CD14-positive monocyte (primary cell): ENCODE measurements at regions not wholly inside any gene's neighbourhood (a gene's known extent, or its start where the extent isn't known, plus 50 kb on each side); places are given as distances from the start of the nearest gene placed in this dataset.
"Not testable (repeated sequence)": the region's sequence is repeated elsewhere in the genome, so short reads cannot be mapped to it uniquely, and the experiment has no call there.

Experiments used
- DNase-seq, 3 donors: peaks; one replicate each; pipeline ENCODE4 v3.0.0-alpha.2; 2011 to 2022
- H2AFZ ChIP-seq: 2 replicates; pipeline ENCODE4 v1.6.0; 2012; ENCODE audit warnings: mild to moderate bottlenecking, low read depth, low read length, inconsistent platforms; ENCODE audit not compliant: insufficient read depth, poor library complexity, severe bottlenecking
- H3K27ac ChIP-seq, 2 donors: 1 replicate in 1 of 2; 2 replicates in 1 of 2; pipeline ENCODE4 v1.5.1; 2012 to 2013; ENCODE audit warnings: low read length in 2 of 2, control low read depth in 1 of 2, inconsistent platforms in 1 of 2, low read depth in 1 of 2, mild to moderate bottlenecking in 1 of 2
- H3K27me3 ChIP-seq, 2 donors: one replicate each; pipeline versions ENCODE4 v1.6.0 to v1.6.1; 2011 to 2013; ENCODE audit warnings: low read length in 2 of 2; ENCODE audit not compliant: control insufficient read depth in 2 of 2, insufficient read depth in 2 of 2
- H3K36me3 ChIP-seq, 2 donors: replicated peaks in 1 of 2; 1 replicate in 1 of 2; 2 replicates in 1 of 2; pipeline versions ENCODE4 v1.5.1 to v1.6.1; 2012 to 2013; ENCODE audit warnings: low read length in 2 of 2, control low read depth in 1 of 2, inconsistent platforms in 1 of 2, mild to moderate bottlenecking in 1 of 2; ENCODE audit not compliant: insufficient read depth in 2 of 2, control insufficient read depth in 1 of 2
- H3K4me1 ChIP-seq, 2 donors: 1 replicate in 1 of 2; 2 replicates in 1 of 2; pipeline versions ENCODE4 v1.5.1 to v1.6.1; 2012 to 2013; ENCODE audit warnings: low read length in 2 of 2, control low read depth in 1 of 2, inconsistent platforms in 1 of 2, mild to moderate bottlenecking in 1 of 2, moderate library complexity in 1 of 2; ENCODE audit not compliant: insufficient read depth in 2 of 2, control insufficient read depth in 1 of 2
- H3K4me2 ChIP-seq: replicated peaks from 2 replicates; pipeline ENCODE3; 2012; ENCODE audit warnings: low read length, moderate library complexity, mild to moderate bottlenecking; ENCODE audit not compliant: poor library complexity, severe bottlenecking; ENCODE audit errors: extremely low read depth
- H3K4me3 ChIP-seq, 3 experiments: fragments of 200-600 bp in 1 of 3; sonication (generic) in 1 of 3; replicated peaks in 1 of 3; 1 replicate in 2 of 3; 2 replicates in 1 of 3; pipeline ENCODE4 v1.5.1; 2011 to 2013; ENCODE audit warnings: low read length in 3 of 3, mild to moderate bottlenecking in 3 of 3, control low read depth in 2 of 3, low read depth in 2 of 3, inconsistent platforms in 1 of 3, moderate library complexity in 1 of 3
- H3K79me2 ChIP-seq: 2 replicates; pipeline ENCODE4 v1.6.0; 2012; ENCODE audit warnings: mild to moderate bottlenecking, control low read depth, inconsistent platforms, low read length, moderate library complexity; ENCODE audit not compliant: insufficient read depth
- H3K9ac ChIP-seq: 2 replicates; pipeline ENCODE4 v1.6.0; 2017; ENCODE audit warnings: low read length, mild to moderate bottlenecking; ENCODE audit not compliant: insufficient read depth, poor library complexity, severe bottlenecking
- H3K9me3 ChIP-seq, 2 donors: replicated peaks in 1 of 2; 1 replicate in 1 of 2; 2 replicates in 1 of 2; pipeline versions ENCODE4 v1.5.1 to v1.6.1; 2012 to 2013; ENCODE audit warnings: low read length in 2 of 2, control low read depth in 1 of 2; ENCODE audit not compliant: control insufficient read depth in 1 of 2, insufficient read depth in 1 of 2
- H4K20me1 ChIP-seq: 2 replicates; pipeline ENCODE4 v1.6.0; 2012; ENCODE audit warnings: mild to moderate bottlenecking, low read length, control low read depth, moderate library complexity; ENCODE audit not compliant: insufficient read depth
- H3K27ac Mint-ChIP-seq, 7 donors: one replicate each; pipeline ENCODE4 v1.8.0; 2020; ENCODE audit warnings: mild to moderate bottlenecking in 7 of 7, mixed read lengths in 7 of 7, moderate library complexity in 6 of 7, inconsistent platforms in 2 of 7
- H3K27me3 Mint-ChIP-seq, 3 donors: one replicate each; pipeline ENCODE4 v1.8.0; 2021 to 2022; ENCODE audit warnings: low read depth in 3 of 3, mild to moderate bottlenecking in 3 of 3, mixed read lengths in 3 of 3, moderate library complexity in 3 of 3, inconsistent platforms in 1 of 3
- H3K36me3 Mint-ChIP-seq, 2 donors: one replicate each; pipeline ENCODE4 v1.8.0; 2020; ENCODE audit warnings: mixed read lengths in 2 of 2, inconsistent platforms in 1 of 2, mild to moderate bottlenecking in 1 of 2
- H3K4me1 Mint-ChIP-seq: one replicate; pipeline ENCODE4 v1.8.0; 2020; ENCODE audit warnings: mild to moderate bottlenecking, mixed read lengths
- H3K4me3 Mint-ChIP-seq, 2 donors: one replicate each; pipeline ENCODE4 v1.8.0; 2020; ENCODE audit warnings: mild to moderate bottlenecking in 2 of 2, mixed read lengths in 2 of 2, moderate library complexity in 1 of 2
- H3K9me3 Mint-ChIP-seq, 7 donors: one replicate each; pipeline ENCODE4 v1.8.0; 2020 to 2022; ENCODE audit warnings: mixed read lengths in 7 of 7, mild to moderate bottlenecking in 6 of 7, moderate library complexity in 6 of 7, inconsistent platforms in 2 of 7
- WGBS: methylation state at CpG from one replicate; pipeline ENCODE4 v1.1.5; 2013; ENCODE audit warnings: missing lambda C conversion rate; ENCODE audit not compliant: insufficient coverage; 5-methylcytosine and 5-hydroxymethylcytosine counted together
- intact Hi-C, 2 donors: fragments of 100-400 bp; cut with micrococcal nuclease; formaldehyde crosslinking; loops; one replicate each; pipeline versions ENCODE4 v1.15.0 to v1.15.1; 2023
- TF ChIP-seq, protein P1 (sequence below): fragments of 200-600 bp; IDR thresholded peaks from one replicate; pipeline ENCODE4 v1.8.0; 2022; ENCODE audit warnings: antibody characterized with exemption, mild to moderate bottlenecking

DNA sequence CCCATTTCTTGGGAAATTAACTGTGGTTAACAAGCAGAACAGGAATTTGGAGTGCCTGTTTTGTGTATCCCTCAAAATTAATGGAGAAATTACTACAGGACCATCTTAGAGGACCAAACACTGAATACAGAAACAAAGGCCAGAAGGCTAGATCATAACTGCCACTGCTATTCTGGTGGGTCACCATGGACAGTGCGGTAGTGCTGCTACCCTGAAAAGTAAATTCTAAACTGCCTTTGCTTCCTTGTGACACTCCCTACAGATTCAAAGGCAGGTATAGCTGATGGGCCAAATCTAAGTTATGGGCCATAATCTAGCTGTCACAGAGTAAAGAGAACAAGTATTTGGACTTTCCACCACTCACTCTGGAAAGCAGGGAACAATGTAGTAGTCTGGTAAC is 575.8 kb upstream of the ADGRB3 start:
- Histone ChIP-seq H3K27me3 (no peaks in the 10 kb centered on the region), H3K36me3 (no peaks in the 10 kb centered on the region), H3K4me2 (no peak overlapping the region), H3K4me3 (no peak overlapping the region), H4K20me1 (no peaks in the 10 kb centered on the region), H3K27ac (no peak overlapping the region), H3K79me2 (no peaks in the 10 kb centered on the region), H3K9ac (no peak overlapping the region), H3K9me3 (peaks cover 0 to 3% of the 10 kb centered on the region in 2 donors), H3K4me1 (no peaks in the 10 kb centered on the region), H2AFZ (no peak overlapping the region)
- Mint-ChIP-seq H3K27ac (no peak overlapping the region), H3K4me3 (no peak overlapping the region), H3K9me3 (peaks cover 0 to 6% (median 2%) of the 10 kb centered on the region in 7 donors), H3K36me3 (no peaks in the 10 kb centered on the region), H3K4me1 (no peaks in the 10 kb centered on the region), H3K27me3 (no peaks in the 10 kb centered on the region)
- intact Hi-C loops: no loop called here
- no peak for DNase-seq
- 100% methylated on average over 1 of the region's 1 CpG for WGBS
- TF ChIP-seq, protein P1, sequence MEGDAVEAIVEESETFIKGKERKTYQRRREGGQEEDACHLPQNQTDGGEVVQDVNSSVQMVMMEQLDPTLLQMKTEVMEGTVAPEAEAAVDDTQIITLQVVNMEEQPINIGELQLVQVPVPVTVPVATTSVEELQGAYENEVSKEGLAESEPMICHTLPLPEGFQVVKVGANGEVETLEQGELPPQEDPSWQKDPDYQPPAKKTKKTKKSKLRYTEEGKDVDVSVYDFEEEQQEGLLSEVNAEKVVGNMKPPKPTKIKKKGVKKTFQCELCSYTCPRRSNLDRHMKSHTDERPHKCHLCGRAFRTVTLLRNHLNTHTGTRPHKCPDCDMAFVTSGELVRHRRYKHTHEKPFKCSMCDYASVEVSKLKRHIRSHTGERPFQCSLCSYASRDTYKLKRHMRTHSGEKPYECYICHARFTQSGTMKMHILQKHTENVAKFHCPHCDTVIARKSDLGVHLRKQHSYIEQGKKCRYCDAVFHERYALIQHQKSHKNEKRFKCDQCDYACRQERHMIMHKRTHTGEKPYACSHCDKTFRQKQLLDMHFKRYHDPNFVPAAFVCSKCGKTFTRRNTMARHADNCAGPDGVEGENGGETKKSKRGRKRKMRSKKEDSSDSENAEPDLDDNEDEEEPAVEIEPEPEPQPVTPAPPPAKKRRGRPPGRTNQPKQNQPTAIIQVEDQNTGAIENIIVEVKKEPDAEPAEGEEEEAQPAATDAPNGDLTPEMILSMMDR: no peak

DNA sequence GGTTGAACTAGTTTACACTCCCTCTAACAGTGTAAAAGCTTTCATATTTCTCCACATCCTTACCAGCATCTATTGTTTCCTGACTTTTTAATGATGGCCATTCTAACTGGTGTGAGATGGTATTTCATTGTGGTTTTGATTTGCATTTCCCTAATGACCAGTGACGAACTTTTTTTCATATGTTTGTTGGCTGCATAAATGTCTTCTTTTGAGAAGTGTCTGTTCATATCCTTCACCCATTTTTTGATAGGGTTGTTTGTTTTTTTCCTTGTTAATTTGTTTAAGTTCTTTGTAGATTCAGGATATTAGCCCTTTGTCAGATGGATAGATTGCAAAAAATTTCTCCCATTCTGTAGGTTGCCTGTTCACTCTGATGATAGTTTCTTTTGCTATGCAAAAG is 578.5 kb upstream of the ADGRB3 start:
- WGBS: no CpG with 5 or more reads among the region's 1 CpG
- intact Hi-C loops, H3K4me2 ChIP-seq, H3K27ac ChIP-seq, H3K4me1 ChIP-seq, H3K9me3 Mint-ChIP-seq, H3K4me1 Mint-ChIP-seq, H2AFZ ChIP-seq, H3K36me3 Mint-ChIP-seq, H3K4me3 Mint-ChIP-seq, DNase-seq, H4K20me1 ChIP-seq, H3K27me3 Mint-ChIP-seq, H3K27me3 ChIP-seq, H3K36me3 ChIP-seq, H3K27ac Mint-ChIP-seq, H3K9me3 ChIP-seq, H3K4me3 ChIP-seq, H3K79me2 ChIP-seq, H3K9ac ChIP-seq: not testable (repeated sequence)
